ENCODE measurements at regions not wholly inside any gene's neighbourhood (a gene's known extent, or its start where the extent isn't known, plus 50 kb on each side); places are given as distances from the start of the nearest gene placed in this dataset.

DNA sequence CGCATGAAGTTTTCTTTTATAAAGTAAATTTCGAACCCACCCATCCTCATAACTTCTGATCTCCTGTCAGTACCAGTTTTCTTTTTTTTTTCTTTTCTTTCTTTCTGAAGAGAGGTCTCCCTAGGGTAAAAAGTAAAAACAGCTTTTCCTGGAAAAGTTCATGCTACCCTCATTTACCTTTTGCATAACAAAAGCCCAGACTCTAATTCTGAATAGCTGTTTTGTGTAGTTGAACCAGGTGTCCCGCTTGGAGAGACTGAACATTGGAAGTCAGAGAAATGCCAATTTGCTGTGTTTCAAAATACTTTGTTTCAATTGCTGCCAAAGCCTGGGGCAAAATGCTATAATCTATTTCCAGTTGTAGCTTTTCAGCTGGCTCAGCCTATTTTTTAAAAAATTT is 113.7 kb upstream of the RUNX1 start:
- TF ChIP-seq, protein P1, sequence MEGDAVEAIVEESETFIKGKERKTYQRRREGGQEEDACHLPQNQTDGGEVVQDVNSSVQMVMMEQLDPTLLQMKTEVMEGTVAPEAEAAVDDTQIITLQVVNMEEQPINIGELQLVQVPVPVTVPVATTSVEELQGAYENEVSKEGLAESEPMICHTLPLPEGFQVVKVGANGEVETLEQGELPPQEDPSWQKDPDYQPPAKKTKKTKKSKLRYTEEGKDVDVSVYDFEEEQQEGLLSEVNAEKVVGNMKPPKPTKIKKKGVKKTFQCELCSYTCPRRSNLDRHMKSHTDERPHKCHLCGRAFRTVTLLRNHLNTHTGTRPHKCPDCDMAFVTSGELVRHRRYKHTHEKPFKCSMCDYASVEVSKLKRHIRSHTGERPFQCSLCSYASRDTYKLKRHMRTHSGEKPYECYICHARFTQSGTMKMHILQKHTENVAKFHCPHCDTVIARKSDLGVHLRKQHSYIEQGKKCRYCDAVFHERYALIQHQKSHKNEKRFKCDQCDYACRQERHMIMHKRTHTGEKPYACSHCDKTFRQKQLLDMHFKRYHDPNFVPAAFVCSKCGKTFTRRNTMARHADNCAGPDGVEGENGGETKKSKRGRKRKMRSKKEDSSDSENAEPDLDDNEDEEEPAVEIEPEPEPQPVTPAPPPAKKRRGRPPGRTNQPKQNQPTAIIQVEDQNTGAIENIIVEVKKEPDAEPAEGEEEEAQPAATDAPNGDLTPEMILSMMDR (IDR thresholded peaks at IDR 0.05): no peak
- TF ChIP-seq POLR2A (IDR thresholded peaks at IDR 0.05): no peak

All from adrenal gland (tissue), 5 donors.